ENCODE measurements at regions not wholly inside any gene's neighbourhood (a gene's known extent, or its start where the extent isn't known, plus 50 kb on each side); places are given as distances from the start of the nearest gene placed in this dataset.
A peak's percentile ranks its signal among the peaks of the same experiment; 100 is the strongest.

- no peak for DNase-seq (ENCODE audit: low spot score)
Observed at GRCh38 chr11:115900111-115900510, 395.9 kb upstream of the CADM1 start.

- no peak for DNase-seq (ENCODE audit: low spot score)
Observed at GRCh38 chr11:115897707-115898106, 393.5 kb upstream of the CADM1 start.

GRCh38 chr11:115896084-115896483 is 391.9 kb upstream of the CADM1 start:
- no peak for DNase-seq (ENCODE audit: low spot score)

- DNase-seq (ENCODE audit: low spot score): no peak
Observed at GRCh38 chr11:115895594-115895993, 391.4 kb upstream of the CADM1 start.

- DNase-seq (ENCODE audit: low spot score): no peak
Observed at GRCh38 chr11:115894176-115894575, 390.0 kb upstream of the CADM1 start.

GRCh38 chr11:115893461-115894099 is 389.4 kb upstream of the CADM1 start:
- DNase-seq (ENCODE audit: low spot score): no peak

- DNase-seq (ENCODE audit: low spot score): no peak
Observed at GRCh38 chr11:115892016-115892415, 387.8 kb upstream of the CADM1 start.

- no peak for DNase-seq (ENCODE audit: low spot score)
Observed at GRCh38 chr11:115891581-115891980, 387.4 kb upstream of the CADM1 start.

GRCh38 chr11:115890500-115890899 is 386.3 kb upstream of the CADM1 start:
- DNase-seq (ENCODE audit: low spot score): no peak

GRCh38 chr11:115889712-115890111 is 385.5 kb upstream of the CADM1 start:
- DNase-seq (ENCODE audit: low spot score): no peak

GRCh38 chr11:115887727-115888126 is 383.5 kb upstream of the CADM1 start:
- no peak for DNase-seq (ENCODE audit: low spot score)

- DNase-seq (ENCODE audit: low spot score): no peak
Observed at GRCh38 chr11:115887316-115887715, 383.1 kb upstream of the CADM1 start.

- no peak for DNase-seq (ENCODE audit: low spot score)
Observed at GRCh38 chr11:115886422-115886733, 382.2 kb upstream of the CADM1 start.

- no peak for DNase-seq (ENCODE audit: low spot score)
Observed at GRCh38 chr11:115885535-115886421, 381.6 kb upstream of the CADM1 start.

- DNase-seq (ENCODE audit: low spot score): no peak
Observed at GRCh38 chr11:115884800-115885534, 380.8 kb upstream of the CADM1 start.

- DNase-seq (ENCODE audit: low spot score): no peak
Observed at GRCh38 chr11:115874843-115875242, 370.6 kb upstream of the CADM1 start.

GRCh38 chr11:115873813-115874212 is 369.6 kb upstream of the CADM1 start:
- DNase-seq (ENCODE audit: low spot score): no peak

GRCh38 chr11:115872416-115872815 is 368.2 kb upstream of the CADM1 start:
- no peak for DNase-seq (ENCODE audit: low spot score)

GRCh38 chr11:115871161-115871760 is 367.0 kb upstream of the CADM1 start:
- peak; percentile 73 for DNase-seq (ENCODE audit: low spot score)

GRCh38 chr11:115869780-115870431 is 365.7 kb upstream of the CADM1 start:
- peak; percentile 73 for DNase-seq (ENCODE audit: low spot score)

GRCh38 chr11:115869131-115869530 is 364.9 kb upstream of the CADM1 start:
- no peak for DNase-seq (ENCODE audit: low spot score)

GRCh38 chr11:115860246-115860645 is 356.0 kb upstream of the CADM1 start:
- DNase-seq (ENCODE audit: low spot score): no peak
